RWPE2 (cell line): ENCODE measurements at regions not wholly inside any gene's neighbourhood (a gene's known extent, or its start where the extent isn't known, plus 50 kb on each side); places are given as distances from the start of the nearest gene placed in this dataset.

ENCODE experiments used
- ATAC-seq: fragments of 200-7000 bp; cut with Tn5 transposase; 3 replicates; pipeline ENCODE4 v1.9.1; 2021; ENCODE audit warnings: low read depth
- DNase-seq: peaks from one replicate; pipeline ENCODE4 v3.0.0-alpha.2; 2020; ENCODE audit warnings: low spot score
- H3K27ac ChIP-seq: fragments of 450-650 bp; 2 replicates; pipeline ENCODE4 v1.5.1; 2017; ENCODE audit warnings: mild to moderate bottlenecking; ENCODE audit not compliant: poor library complexity, severe bottlenecking
- H3K27me3 ChIP-seq: fragments of 250-450 bp; sonication (Bioruptor Pico); 2 replicates; pipeline ENCODE4 v1.5.1; 2021; ENCODE audit warnings: mild to moderate bottlenecking, moderate library complexity; ENCODE audit not compliant: insufficient read depth, poor library complexity, severe bottlenecking
- H3K36me3 ChIP-seq: fragments of 250-450 bp; sonication (Bioruptor Pico); 2 replicates; pipeline ENCODE4 v1.5.1; 2020; ENCODE audit warnings: low read depth, mild to moderate bottlenecking, moderate library complexity
- H3K4me1 ChIP-seq: fragments of 250-450 bp; sonication (Bioruptor Pico); 2 replicates; pipeline ENCODE4 v1.5.1; 2021; ENCODE audit warnings: mild to moderate bottlenecking, moderate library complexity; ENCODE audit not compliant: insufficient read depth, poor library complexity, severe bottlenecking
- H3K4me3 ChIP-seq: fragments of 250-450 bp; sonication (Bioruptor Pico); 2 replicates; pipeline ENCODE4 v1.5.1; 2021; ENCODE audit warnings: mild to moderate bottlenecking, moderate library complexity; ENCODE audit not compliant: severe bottlenecking
- H3K9me3 ChIP-seq: fragments of 250-450 bp; sonication (Bioruptor Pico); 2 replicates; pipeline ENCODE4 v1.5.1; 2021; ENCODE audit warnings: mild to moderate bottlenecking, moderate library complexity; ENCODE audit not compliant: severe bottlenecking
- CTCF ChIP-seq: fragments of 450-650 bp; IDR thresholded peaks from one replicate; pipeline ENCODE4 v1.5.1; 2017; ENCODE audit warnings: mild to moderate bottlenecking, moderate library complexity; ENCODE audit not compliant: poor library complexity, severe bottlenecking

DNA sequence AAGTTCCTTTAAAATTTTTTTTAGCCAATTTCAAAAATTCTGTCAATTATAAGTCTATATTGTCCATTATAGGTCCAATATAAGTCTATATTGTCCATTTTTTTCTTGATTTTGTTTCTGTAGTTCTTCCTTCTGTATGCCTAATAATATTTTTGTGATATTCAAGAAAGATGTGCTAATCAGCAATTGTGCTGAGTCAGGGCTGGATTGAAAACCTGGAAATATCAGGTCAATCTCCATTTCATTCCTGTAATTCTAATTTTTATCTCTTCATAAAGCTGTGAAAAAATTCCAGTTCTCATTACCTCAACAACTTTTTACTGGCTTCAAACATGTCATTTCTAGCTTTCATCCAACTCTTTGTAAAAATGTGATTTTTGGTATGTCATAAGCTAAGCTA is 353.7 kb downstream of the SLITRK6 start:
- Histone ChIP-seq H3K36me3 (no peaks in the 10 kb centered on the region), H3K27ac (no peak overlapping the region), H3K27me3 (no peaks in the 10 kb centered on the region), H3K9me3 (no peaks in the 10 kb centered on the region), H3K4me3 (no peak overlapping the region), H3K4me1 (no peaks in the 10 kb centered on the region)
- ATAC-seq: no peak
- no peak for TF ChIP-seq CTCF
- no peak for DNase-seq

GRCh38 chr13:85441975-85442374 is 357.2 kb downstream of the SLITRK6 start:
- Histone ChIP-seq H3K4me1 (no peaks in the 10 kb centered on the region), H3K4me3 (no peak overlapping the region), H3K36me3 (no peaks in the 10 kb centered on the region), H3K27ac (no peak overlapping the region), H3K27me3 (no peaks in the 10 kb centered on the region), H3K9me3 (no peaks in the 10 kb centered on the region)
- no peak for TF ChIP-seq CTCF
- no peak for DNase-seq
- no peak for ATAC-seq

- no peak for DNase-seq
- no peak for ATAC-seq
- H3K4me3 ChIP-seq: no peak overlapping the region
- no peaks in the 10 kb centered on the region for H3K4me1 ChIP-seq
- no peaks in the 10 kb centered on the region for H3K27me3 ChIP-seq
- no peaks in the 10 kb centered on the region for H3K9me3 ChIP-seq
- TF ChIP-seq CTCF: no peak
- H3K27ac ChIP-seq: no peak overlapping the region
- no peaks in the 10 kb centered on the region for H3K36me3 ChIP-seq
These were observed 357.9 kb downstream of the SLITRK6 start for GRCh38 chr13:85441364-85441763.

DNA sequence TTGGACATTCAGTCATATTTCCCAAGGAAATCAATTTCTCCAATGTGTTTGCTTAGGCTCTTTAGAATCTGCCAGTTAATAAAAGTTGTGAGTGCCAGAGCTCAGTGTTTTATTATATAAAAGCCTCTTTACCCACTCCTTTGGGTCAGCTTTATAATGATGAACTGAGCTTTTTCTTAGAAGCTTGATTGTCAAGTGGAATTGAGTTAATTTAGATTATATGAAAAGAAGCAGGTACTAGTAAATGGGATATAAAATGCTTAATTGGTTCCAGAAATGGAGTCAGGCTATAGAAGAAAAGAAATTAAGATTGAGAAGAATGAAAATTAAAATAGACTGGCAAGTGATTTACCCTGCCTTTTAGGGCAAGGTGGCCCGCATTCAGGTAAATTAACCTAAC is 363.2 kb downstream of the SLITRK6 start:
- Histone ChIP-seq H3K9me3 (no peaks in the 10 kb centered on the region), H3K36me3 (no peaks in the 10 kb centered on the region), H3K27me3 (no peaks in the 10 kb centered on the region), H3K4me3 (no peak overlapping the region), H3K4me1 (no peaks in the 10 kb centered on the region), H3K27ac (no peak overlapping the region)
- no peak for ATAC-seq
- no peak for DNase-seq
- TF ChIP-seq CTCF: no peak

DNA sequence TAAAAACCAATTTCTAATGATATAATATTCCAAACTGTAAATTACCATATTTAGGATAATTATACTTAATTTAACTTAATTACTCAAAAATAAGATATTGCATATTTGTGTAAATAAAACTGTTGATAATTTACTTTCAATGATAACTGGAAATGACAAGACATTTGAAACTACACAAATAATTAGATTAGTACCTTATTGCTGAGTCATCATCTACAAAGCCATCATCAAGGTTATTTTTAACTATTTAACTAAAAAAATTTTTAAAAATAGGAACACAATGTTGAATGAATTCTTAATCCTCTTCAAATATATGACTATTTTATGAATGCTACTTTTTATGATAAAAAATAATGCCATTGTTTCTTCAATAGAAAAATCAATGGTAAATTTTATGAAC is 364.3 kb downstream of the SLITRK6 start:
- no peak for ATAC-seq
- Histone ChIP-seq H3K4me1 (no peaks in the 10 kb centered on the region), H3K9me3 (no peaks in the 10 kb centered on the region), H3K27ac (no peak overlapping the region), H3K36me3 (no peaks in the 10 kb centered on the region), H3K4me3 (no peak overlapping the region), H3K27me3 (no peaks in the 10 kb centered on the region)
- TF ChIP-seq CTCF: no peak
- no peak for DNase-seq
